Body of pancreas (tissue), 4 donors: ENCODE measurements at regions not wholly inside any gene's neighbourhood (a gene's known extent, or its start where the extent isn't known, plus 50 kb on each side); places are given as distances from the start of the nearest gene placed in this dataset.

Experiments used
- POLR2A ChIP-seq, 3 donors: fragments of 450-650 bp; IDR thresholded peaks; one replicate each; pipeline ENCODE4 v1.6.1; 2016; ENCODE audit warnings: antibody characterized with exemption in 3 of 3, mild to moderate bottlenecking in 2 of 3
- TF ChIP-seq, protein P1 (sequence below), 7 experiments: fragments of 450-650 bp in 4 of 7; fragments of 200-600 bp in 3 of 7; sonication (generic) in 3 of 7; IDR thresholded peaks; one replicate each; pipeline ENCODE4 v1.5.1; 2016 to 2019; ENCODE audit warnings: antibody characterized with exemption in 7 of 7

DNA sequence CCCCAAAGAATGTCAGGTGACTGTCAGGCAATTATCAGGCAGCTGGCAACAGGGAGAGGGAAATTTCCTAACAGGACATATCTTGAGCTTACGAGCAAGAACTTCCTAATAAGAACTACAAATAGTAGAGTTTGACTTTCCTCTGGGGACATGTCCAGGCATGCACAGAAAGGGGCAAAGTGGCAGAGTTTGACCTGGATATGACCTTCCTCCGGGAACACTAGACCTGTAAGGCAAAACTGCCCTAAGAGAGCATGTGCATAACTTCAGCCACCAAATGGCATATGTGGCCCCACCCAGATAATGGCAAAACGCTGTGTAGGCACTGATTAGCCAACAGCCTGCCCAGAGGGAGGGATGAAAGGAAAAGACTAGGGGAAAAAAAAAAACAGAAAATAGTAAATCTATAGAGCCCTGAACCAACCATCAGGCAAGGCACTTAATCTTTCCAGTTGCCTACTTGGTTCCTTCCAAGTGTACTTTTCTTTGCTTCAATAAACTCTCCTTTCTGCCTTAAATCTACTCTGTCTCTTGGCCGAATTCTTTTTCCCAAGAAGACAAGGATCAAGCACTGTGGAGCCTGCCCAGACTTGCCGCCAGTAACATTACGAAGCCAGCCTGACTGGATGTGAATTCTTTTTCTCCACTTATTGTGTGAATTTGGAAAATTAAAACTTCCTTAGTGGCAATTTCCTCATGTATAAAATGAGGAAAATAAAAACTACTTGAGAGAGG is 164.1 kb downstream of the SPTSSA start:
- TF ChIP-seq, protein P1, sequence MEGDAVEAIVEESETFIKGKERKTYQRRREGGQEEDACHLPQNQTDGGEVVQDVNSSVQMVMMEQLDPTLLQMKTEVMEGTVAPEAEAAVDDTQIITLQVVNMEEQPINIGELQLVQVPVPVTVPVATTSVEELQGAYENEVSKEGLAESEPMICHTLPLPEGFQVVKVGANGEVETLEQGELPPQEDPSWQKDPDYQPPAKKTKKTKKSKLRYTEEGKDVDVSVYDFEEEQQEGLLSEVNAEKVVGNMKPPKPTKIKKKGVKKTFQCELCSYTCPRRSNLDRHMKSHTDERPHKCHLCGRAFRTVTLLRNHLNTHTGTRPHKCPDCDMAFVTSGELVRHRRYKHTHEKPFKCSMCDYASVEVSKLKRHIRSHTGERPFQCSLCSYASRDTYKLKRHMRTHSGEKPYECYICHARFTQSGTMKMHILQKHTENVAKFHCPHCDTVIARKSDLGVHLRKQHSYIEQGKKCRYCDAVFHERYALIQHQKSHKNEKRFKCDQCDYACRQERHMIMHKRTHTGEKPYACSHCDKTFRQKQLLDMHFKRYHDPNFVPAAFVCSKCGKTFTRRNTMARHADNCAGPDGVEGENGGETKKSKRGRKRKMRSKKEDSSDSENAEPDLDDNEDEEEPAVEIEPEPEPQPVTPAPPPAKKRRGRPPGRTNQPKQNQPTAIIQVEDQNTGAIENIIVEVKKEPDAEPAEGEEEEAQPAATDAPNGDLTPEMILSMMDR (IDR thresholded peaks at IDR 0.05) = no peak
- no peak for TF ChIP-seq POLR2A (IDR thresholded peaks at IDR 0.05)
